NT2/D1 (cell line): ENCODE measurements at regions not wholly inside any gene's neighbourhood (a gene's known extent, or its start where the extent isn't known, plus 50 kb on each side); places are given as distances from the start of the nearest gene placed in this dataset.

Experiments
- SUZ12 ChIP-seq: IDR thresholded peaks from 2 replicates; pipeline ENCODE4 v1.6.1; 2011; ENCODE audit not compliant: insufficient read length, insufficient read depth; ENCODE audit errors: extremely low read depth
- YY1 ChIP-seq: IDR thresholded peaks from 2 replicates; pipeline ENCODE4 v1.6.1; 2011; ENCODE audit not compliant: insufficient read length, insufficient read depth
- ZNF274 ChIP-seq: IDR thresholded peaks from 2 replicates; pipeline ENCODE4 v1.6.1; 2011; ENCODE audit warnings: mild to moderate bottlenecking, low read depth, low read length

- TF ChIP-seq YY1 (no peak), ZNF274 (no peak), SUZ12 (no peak)
Observed at GRCh38 chr5:120792477-120792876, 328.4 kb downstream of the PRR16 start.
